HuH-7.5 (cell line): ENCODE measurements at regions not wholly inside any gene's neighbourhood (a gene's known extent, or its start where the extent isn't known, plus 50 kb on each side); places are given as distances from the start of the nearest gene placed in this dataset.
"Not testable (repeated sequence)": the region's sequence is repeated elsewhere in the genome, so short reads cannot be mapped to it uniquely, and the experiment has no call there.

ENCODE experiments used
- DNase-seq: peaks from one replicate; pipeline ENCODE4 v3.0.0; 2011; ENCODE audit warnings: low spot score

DNA sequence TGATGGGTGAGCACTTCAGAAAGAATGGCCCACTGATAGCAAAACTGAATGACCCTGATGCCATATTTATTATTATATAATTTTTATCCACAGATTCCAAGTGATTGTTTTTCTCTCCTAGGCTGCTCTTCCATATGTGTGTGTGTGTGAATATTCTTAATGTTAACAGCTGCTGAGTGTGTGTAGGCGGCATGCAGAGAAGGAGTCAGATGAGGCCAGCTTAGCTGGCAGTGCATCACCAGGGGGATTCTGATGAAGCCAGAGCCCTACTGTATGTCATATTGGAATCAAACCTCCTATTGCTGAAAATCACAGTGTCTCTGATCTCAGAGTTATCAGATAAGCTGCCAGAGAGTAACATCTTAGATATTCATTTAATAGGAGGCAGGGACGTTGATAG, 177.1 kb downstream of the DMAC1 start:
- no peak for DNase-seq

DNA sequence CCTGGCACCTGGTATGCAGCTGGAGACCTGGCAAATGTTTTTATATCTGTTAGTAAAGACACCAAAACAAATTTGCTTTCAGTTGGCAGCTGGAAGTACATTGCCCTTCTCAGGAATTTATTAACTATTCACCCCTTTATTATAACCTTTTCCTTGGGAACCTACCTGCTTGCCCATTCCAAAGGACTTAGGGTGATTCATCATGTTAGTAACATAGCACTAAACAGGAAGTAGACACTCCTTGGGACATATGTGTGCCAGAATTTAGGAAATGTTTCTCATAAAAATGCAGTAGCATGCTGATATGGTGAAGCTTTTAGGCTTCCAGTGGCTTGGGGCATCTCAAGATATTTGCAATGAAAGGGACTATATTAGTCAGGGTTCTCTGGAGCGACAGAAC, 184.2 kb downstream of the DMAC1 start:
- DNase-seq: no peak

DNA sequence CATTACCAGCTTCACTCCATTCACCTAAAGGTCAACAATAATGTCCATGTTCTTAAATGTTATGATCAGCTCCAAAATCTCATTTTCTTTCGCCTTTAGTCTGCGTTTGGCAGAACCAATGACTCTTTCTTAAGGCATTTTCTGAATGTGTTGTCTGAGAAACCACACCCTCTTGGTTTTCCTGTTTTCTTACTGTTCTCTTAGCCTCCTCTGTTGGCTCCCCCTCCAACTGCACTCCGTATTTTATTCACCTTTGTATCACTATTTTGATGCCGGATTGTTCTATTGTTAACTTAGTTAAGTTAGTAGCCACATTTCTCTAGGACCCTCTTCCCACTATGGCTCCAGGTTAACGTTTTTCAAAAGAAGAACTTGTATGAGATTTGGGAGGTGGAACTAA, 185.6 kb downstream of the DMAC1 start:
- DNase-seq: no peak

DNA sequence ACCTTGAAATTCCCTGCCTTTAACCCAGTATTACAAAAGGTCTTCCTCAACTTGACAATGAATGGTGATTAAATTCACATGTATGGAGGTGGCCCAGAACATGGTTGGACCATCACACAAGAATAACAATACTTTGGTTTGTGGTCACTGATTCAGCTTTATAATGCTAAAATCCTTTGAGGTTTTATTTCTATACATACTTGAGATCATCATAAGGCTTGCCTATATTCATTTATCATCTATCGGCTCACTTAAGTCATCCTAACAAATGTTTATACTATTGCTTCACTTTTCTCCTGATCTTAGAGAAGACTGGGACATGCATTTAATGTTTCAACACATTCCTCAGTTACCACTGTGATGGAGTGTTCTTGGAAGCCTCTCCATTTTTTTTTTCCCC, 191.3 kb downstream of the DMAC1 start:
- no peak for DNase-seq

DNA sequence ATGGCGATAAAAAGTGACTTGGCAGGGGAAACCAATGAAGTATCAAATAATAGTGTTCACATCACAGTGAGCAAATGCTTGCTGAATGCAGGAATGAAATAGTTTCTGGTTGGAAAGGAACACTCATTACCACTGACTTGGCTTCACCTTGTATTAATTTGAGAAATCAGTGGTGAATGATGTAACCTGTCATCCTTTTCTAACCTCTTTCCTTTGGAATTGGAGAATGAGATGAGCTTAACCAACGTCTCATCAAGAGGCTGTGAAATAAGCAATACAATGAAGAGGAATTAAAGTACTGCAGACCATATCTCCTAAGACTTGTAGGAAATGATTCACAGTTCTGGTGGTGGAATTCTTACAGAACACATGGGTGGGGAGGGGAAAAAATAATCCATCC, 192.2 kb downstream of the DMAC1 start:
- DNase-seq: no peak

DNA sequence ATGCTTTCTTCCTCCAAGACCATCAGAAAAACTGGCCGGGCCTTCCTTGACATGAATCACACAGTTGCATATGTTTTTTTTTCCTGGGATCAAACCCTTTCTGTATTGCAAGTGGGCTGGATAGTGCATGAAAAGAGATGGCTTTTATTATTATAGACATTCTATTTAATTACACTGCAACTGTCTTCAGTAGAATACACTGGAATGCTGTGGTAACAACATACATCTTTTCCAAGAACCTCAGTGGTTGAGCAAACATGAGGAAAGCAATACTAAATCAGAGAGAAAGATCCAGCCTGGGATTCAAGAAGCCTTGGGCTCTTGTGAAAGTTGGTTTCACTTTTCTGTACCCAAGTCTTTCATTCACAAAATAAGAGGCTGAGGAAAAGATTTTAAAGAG, 193.0 kb downstream of the DMAC1 start:
- DNase-seq: no peak

DNA sequence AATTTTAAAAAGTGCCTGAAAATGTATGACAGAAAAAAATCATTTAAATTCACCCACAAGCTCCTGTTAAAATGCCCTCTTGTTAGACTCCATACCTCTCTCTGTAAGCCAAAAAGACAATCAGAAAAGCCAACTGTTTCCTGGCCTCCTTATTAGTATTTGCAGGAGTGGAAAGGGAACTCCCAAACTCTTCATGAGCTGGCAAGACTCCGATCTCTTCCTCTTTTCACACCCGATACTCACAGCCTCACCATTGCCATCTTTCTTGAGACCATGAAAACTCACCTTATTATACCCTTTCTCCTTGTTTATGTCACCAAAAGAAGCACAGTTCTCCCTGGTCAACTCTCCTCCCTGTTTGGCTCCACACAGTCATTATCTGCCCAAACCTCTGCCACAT, 197.8 kb downstream of the DMAC1 start:
- no peak for DNase-seq

DNA sequence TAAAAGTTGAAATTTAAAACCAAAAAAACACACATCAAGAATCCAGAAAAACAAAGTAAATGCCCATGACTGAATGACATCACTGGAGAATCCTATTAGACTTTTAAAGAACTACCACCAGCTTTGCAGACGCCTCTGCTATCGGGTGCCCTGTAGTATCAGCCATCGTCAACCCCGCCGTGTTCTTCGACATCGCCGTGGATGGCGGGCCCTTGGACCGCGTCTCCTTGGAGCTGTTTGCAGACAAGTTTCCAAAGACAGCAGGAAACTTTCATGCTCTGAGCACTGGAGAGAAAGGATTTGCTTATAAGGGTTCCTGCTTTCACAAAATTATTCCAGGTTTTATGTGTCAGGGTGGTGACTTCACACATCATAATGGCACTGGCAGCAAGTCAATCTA, 201.9 kb downstream of the DMAC1 start:
- DNase-seq: no peak

DNA sequence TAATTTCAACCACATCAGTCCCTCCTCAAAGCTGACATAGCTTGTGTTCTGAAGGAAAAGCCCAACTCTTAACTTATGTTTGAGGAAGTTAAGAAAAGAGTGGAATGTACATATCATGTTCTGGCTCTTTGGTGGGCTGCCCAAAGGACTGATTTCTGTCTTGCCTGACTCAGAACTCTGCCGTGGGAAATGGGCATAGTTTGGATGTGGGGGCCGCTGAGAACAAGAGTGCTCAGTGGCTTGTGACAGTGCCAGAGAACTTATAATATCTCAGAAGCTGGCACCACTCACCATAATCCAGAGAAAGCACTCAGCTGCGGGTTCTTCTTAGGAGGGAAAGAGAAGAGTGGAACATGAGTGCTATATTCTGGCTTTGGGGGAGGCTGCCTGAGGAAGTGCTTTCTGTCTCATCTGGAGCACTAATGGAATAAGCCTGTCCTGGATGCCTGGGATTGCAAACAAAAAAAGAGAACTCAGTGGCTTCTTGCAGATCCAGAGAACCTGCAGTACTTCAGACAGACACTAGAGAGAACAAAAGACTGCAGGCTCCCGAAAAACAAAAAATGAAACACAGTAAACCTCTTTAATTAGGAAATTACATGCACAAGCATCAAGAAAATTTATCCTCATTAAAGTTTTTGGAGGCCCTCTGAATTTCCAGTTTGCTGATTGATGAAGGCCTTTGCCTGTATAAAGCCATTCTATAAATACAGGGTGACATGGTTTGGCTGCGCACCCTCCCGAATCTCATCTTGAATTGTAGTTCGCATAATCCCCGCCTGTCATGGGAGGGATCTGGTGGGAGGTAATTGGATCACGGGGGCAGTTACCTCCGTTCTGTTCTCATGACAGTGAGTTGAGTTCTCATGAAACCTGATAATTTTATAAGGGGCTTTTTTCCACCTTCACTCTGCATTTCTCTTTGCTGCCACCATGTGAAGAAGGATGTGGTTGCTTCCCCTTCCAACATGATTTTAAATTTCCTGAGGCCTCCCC, 207.0 kb downstream of the DMAC1 start:
- DNase-seq: no peak

DNA sequence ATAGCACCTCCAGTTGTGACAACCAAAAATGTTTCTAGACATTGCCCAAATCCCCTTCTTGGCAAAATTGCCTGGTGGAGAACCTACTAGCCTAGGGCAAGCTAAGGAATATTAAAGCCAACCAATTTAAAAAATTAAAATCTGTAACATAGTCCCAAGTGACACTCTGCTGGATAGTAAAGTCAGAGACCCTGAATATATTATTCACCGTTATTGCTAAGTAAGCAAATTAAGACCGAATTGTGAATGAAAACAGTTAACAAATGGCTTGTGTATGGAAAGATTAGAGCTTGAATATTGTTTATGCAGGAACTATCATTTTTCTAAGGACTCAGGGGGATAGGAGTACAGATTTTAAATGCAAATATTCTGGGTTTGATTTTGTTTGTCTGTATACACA, 208.1 kb downstream of the DMAC1 start:
- no peak for DNase-seq

DNA sequence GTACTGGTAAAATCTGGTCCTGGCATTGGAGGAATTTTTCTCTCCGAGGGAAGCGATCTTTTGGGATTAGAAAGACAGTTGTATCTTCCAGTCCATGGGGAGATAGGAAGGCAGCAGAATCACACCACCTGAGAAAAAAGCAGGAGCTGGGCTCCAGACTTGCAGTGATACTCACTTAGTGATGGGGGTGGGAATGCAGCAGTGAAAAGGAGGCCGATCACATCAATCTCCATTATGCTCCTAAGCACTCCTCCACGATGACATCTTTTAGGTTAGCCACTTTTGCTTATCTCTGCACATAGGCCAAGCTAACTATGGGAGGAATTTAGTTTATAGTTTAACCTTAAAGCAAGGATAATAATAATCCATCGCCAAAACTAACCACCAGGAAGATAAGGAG, 219.0 kb downstream of the DMAC1 start:
- no peak for DNase-seq

DNA sequence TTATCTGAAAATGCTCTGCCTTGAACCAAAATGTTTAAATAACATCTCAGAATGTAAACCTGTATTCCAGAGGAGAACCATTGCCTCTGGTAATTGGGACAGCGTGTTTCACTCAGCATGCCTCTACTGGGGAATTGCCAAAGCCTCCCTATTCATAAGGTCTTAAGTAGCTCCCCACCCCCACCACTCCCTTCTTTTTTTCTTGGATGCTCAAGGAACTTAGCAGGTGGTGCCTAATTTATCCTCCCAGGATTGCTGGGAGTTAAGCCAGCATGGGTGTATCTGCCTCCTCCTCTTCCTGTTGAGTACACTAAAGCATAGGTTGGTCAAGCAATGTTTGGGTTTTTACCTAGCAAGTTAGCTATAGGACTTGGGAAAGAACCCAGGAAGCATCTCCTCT, 220.2 kb downstream of the DMAC1 start:
- DNase-seq: no peak

DNA sequence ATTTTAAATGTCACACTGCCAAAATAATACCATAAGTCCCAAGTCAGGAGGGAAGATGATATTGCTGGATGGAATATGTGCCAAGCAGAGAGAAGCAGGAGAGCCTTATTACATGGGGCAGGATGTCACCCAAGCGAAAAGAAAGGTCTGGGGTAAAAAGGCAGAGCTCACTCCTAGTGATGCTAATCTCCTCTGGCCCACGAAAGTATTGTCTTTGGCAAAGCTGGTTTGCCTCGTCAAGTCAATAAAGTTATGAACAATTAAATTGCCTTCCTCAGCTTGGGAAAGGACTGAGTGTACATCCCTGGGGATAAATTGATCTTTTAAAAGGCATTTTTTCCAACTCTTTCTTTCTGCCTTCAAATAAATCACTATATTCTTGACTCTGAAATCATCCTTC, 220.6 kb downstream of the DMAC1 start:
- DNase-seq: no peak

DNA sequence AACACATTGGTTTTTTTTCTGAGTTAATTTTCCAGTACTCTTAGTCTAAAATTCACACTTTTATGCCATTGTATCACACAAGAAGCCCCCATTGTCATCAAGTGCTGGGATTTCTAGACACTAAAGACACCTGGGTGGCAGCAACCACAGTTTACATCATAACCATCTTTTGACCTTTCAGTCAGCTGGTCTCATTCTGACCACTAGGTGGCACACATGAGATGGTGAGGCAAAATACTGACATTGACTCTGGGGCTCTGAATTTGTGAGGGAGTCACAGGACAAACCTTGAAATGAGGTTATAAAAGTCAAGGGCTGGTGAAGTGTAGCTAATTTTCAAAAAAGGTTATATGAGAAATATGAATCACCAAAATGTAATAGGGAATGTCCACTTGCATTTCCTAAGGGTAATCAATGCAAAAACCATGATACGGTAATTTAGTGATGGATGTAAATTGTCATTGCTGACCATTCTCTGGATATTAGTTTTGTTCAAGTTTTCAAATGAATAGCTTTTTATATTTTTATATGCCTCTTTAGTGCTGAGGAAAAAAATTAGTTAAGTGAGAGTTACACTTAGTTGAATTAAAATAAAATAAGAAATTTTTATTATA, 229.4 kb downstream of the DMAC1 start:
- peak; percentile 6 for DNase-seq

DNA sequence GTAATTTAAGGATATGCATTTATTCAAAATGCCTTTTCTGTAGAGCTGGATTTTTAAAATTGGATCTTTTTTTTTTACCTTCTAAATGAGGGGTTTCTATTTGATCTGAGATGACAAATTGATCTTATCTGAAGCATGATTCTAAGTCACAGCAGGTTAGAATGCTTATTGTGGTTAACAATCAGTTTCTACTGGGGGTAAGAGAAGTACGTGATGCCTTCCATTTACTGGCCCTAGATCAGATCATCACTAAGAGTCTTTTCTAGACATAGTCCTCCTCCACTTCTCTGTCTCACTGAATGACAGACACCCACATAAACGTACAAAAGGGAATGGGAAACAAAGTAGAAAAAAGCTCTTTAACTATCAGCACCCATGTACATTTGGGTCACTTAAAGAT, 231.9 kb downstream of the DMAC1 start:
- no peak for DNase-seq

DNA sequence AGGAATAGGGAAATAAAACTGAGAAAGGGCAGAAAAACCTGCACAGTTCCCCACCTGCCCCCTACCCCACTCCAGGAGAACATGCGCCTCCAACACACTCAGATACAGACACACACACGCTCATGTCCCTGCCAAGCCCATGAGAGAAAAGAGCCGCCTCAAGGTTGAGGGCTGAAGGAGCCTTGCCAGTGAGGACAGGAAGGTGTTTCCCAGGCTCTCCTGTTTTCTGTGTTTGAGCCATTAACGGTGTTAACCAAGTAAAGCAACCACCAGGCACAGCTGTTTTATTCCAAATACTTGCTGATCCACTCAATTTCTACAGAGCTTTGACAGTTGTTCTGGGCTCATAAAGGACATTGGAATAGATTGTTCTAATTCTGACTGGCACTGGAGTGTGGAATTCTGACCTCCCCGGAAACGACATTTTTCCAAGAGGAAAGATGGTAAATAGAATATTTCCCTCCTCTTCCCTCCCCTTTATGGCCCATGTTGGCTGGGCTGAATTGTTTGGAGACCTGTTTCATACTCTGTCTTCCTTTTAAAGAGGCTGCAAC, 238.0 kb downstream of the DMAC1 start:
- no peak for DNase-seq

DNA sequence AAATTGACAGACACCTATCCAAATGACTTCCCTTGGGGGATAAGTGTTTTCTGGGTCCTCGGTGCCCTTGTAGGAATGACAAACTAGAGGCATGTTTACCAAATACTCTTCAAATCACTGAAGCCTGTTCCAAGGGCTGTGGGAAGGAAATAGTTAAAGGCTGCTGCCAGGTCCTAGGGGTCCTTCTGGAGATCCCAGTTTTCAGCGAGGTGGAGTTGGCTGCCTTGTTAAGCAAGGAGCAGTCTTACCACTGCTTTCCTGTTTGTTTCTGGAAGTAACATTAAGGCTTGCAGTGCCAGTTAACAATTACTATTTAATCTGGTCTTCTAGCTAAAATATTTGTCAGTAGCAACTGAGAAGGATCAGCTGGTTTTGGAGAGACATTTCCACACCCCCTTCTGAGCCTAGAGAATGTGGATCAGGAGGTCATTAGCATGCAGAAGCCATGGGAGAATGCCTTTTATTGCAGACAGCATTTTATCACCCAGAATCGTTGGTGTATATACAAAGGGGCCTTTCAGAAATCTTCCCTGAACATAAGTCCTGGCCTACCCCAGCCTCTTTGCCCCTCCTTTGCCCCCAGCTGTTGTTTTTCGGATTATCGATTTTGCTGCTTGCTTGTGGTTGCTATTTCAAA, 238.8 kb downstream of the DMAC1 start:
- DNase-seq: no peak

DNA sequence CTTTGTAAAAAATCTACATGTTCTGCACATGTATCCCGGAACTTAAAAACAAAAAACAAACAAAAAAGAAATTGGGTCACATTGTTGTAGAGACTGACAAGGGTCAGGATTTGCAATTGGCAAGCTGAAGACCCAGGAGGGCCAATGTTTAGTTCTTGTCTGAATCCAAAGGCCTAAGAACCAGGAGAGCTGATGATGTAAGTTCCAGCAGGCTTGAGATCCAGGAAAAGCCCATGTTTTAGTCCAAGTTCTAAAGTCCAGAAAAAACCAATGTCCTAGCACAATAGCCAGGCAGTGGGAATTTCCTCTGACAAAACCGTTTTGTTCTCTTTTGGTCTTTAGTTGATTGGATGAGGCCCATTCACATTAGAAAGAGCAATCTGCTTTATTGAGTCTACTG, 244.9 kb downstream of the DMAC1 start:
- no peak for DNase-seq

DNA sequence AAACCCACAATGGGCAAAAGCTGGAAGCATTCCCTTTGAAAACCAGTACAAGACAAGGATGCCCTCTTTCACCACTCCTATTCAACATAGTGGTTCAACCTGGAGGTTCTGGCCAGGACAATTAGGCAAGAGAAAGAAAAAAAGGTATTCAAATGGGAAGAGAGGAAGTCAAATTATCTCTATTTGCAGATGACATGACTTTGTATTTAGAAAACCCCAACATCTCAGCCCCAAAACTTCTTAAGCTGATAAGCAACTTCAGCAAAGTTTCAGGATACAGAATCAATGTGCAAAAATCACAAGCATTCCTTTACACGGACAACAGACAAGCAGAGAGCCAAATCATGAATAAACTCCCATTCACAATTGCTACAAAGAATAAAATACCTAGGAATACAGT, 246.9 kb downstream of the DMAC1 start:
- DNase-seq: not testable (repeated sequence)

DNA sequence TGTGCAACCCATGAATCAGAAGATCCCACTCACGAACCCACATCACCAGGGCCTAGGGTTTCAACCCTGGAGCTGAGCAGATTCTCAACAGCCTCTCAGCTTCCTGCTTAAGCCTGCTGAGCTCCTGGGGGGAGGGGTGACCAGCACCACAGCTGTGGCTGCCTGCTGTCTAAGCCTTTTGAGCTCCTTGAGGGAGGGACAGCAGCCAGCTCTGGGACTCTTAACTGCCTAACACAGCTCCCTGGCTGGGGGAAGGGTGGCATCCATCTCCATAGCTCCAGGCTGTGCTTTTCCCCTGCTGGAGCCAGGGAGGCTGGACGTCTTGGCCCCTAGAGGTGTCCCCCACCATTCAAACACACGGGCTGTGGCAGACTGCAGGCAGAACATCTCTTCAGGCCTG, 250.3 kb downstream of the DMAC1 start:
- no peak for DNase-seq

DNA sequence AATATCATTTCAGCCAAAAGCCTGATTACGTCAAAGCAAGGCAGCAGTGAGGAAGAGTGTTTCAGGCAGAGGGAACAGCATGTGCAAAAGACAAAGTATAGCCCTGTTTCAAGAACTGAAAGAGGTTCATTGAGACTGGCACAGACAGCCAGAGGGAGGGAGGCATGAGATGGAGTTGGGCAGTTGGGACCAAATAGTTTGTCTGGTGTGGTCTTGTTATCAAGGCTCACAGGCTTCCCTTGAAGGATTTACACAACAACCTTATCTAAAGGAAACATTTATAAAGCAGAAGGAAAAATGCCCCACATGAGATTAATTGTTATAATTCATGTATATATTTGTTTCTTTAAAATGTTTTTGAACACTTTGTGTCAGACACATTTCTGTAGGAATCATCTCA, 253.3 kb downstream of the DMAC1 start:
- no peak for DNase-seq

DNA sequence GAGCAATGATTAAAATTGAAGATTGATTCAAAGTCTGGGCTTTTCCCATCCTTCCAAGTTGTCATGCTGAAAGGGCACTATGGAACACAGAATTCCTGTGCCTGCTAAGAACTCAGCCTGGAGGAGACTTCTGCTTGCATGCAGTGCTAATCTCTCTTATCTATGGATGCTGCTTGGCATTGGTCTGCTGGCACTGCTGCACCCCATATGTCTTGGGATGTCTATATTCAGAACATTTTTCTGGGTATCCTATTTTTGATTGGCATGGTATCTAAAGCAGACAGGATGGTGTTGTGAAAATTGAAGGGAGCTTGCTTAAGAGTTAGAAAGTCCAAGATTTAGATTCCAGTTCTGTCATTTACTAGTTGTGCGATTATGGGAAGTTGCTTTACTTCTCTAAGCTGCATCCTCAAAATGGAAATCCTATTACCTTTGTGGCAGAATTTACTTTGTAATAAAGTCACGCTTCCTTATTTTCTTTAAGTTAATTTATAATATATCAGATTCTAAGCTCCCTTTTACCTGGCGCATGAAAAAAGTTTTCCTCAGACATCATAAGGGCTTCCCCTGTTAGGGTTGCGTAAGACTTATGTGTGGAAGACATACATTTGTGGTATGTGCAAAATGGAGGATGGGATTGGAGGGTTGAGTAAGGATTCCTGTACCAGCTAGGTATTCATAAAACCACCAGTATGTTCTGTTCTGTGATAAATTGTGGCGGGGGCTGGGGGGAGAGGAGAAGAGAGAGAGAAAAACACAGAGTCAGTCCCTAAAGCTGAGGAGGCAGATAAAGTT, 254.0 kb downstream of the DMAC1 start:
- DNase-seq: no peak
